HG03064 (cell line): ENCODE measurements at regions not wholly inside any gene's neighbourhood (a gene's known extent, or its start where the extent isn't known, plus 50 kb on each side); places are given as distances from the start of the nearest gene placed in this dataset.

Experiments used
- ATAC-seq: cut with Tn5 transposase; IDR thresholded peaks from one replicate; pipeline ENCODE4 v1.9.1; 2021; ENCODE audit warnings: low read depth; ENCODE audit not compliant: unreplicated experiment

DNA sequence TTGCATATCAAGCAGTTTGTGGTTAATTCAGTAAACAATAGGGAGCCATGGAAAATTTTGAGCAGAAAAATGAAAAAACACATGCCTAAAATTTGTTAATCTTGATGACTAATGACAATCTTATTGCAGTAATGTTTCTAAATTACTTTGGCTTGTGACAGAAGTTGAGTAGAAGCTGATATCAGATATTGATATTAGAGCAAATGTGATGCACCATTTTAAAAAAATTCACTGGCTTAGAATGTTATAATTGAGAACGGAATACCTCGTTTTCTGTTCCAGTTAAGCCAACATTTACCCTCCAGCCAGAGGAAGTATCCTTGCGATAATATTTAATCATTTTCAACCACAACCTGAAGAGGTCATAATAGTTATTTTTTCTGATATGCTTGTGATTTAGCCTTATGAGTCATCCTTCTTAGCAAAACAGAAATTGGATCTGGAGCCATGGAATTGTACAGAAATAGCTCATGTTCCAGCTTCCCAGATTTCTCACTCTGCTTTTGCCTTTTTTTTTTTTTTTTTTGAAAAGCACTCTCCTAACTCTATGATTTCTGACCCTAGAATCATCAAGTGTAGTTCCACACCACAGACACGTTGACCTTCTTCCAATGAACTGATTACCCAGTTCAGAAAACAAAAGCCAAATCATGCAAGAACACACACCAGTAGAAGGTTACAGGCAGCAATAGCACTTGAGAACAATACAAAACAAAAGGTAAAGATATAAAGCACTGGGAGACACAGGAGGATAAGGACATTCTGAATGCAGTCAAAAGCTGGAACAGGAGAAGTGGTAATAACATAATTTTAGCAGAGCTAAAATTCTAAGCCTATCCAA lies 96.8 kb upstream of the PHYHIPL start:
- ATAC-seq = no peak

DNA sequence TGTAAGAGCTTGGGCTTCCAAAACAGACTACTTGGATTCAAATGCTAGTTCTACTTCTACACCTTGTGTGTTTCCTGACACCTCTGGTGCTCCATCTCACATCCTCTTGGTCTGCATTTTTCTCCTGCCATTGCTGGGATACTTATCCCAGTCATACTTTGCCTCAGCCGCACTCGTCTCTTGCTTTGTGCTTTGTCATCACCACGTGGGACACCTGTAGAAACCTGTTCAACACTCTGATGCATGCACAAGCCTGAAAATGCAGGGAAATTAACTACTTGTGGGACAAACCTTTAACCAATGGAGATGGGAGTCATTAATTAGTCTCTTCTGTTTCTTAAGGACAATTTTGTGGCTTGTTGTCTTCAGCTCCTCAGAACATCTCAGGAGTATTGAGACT lies 94.2 kb upstream of the PHYHIPL start:
- ATAC-seq = no peak

DNA sequence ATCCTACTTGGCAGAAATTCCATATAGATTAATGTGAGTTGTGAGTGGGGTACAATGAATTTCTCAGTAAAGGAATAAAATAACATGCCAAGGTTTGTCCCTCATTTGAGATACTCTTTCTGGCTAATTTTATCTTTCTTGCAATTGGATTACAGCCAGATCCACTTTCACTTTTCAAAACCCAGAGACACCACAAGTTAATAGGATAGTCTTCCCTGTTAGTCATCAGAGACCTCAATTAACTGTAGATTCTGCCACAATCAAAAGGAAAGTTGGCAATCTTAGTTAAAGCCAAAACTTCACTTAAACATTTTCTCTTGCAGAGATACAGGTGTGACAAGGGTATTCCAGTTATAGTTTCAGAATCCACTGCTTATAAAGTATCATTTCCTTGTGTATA lies 91.4 kb upstream of the PHYHIPL start:
- no peak for ATAC-seq

DNA sequence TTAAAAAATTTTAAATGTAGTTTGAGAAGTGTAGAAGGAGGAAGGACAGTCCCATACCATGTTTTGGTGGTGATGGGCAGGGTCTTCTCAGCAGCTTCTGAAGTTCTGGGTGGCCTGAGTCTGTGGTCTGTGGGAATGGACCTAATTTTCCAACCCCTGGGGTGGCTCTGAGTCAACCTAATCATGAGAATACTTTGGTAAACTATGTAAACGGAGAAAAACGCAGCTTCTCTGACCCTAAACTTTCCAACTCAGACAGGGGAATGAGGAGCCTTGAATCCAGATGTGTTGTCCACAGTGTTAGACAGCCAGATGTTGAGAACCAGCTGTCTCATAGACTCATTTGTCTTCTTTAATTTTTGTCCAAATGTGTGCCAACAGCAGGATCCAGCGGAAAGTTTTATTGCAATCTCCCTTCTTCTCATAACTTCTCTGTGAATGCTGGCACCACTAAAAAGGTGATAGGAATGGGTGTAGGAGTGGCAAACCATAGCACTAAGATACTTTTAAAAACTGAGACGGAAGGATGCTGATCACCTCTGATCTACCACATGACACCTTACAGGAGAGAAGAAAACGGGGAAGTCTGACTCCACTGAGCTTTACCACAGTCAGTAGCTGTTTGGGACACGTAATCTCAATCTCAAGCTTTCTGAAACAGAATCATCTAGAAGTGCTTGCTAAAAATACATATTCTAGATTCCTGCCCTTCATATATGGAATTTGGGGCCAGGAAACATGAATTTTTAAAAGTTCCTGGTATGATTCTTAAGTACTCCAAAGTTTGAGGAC lies 90.5 kb upstream of the PHYHIPL start:
- no peak for ATAC-seq

DNA sequence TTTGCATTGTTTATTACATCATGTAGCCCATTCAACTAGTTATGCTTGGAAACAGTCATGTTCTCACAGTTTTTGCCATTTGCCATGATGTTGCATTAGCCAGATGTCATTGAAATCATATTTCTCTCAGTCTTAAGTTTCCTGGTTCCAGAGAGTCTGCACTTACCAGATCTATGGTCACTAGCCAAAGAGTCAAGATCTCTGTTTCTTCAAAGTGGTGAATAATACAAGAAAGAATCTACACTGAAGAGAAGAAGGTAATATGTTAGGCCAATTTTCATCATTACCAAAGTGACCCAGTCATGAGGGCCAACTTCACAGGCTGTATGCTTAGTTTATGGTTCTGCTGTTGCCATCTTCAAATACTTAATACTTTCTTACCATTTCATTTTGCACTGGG lies 89.0 kb upstream of the PHYHIPL start:
- ATAC-seq = no peak

DNA sequence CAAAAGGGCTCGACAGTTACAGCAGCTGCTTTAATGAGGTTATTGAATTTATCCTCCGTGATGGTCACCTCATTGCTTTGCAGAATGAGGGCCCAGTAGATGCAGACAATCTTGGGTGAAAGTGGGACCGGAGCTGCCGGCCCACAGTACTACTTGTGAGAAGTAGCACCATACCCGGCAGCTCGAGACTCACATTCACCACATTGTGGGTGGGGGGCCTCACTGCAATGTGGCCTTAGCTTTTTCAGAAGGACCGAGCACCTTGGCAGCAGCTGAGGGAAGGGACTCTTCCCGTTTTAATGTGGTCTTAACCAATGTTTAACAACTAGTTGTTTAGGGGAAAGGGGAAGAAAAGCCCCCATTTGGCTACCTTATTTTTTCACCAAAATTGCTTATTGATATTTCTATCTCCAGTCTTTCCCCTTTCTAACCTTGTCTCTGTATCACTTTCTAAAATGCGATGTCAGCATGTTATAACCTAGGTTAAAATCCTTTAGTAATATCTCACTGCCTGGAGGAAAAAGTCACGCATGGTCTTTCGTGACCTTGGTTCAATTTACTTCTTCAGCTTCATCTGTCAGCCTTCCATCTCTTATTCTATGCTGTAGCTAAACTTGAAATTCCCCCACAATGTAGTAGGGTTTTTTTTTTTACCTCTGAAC lies 87.4 kb upstream of the PHYHIPL start:
- no peak for ATAC-seq

DNA sequence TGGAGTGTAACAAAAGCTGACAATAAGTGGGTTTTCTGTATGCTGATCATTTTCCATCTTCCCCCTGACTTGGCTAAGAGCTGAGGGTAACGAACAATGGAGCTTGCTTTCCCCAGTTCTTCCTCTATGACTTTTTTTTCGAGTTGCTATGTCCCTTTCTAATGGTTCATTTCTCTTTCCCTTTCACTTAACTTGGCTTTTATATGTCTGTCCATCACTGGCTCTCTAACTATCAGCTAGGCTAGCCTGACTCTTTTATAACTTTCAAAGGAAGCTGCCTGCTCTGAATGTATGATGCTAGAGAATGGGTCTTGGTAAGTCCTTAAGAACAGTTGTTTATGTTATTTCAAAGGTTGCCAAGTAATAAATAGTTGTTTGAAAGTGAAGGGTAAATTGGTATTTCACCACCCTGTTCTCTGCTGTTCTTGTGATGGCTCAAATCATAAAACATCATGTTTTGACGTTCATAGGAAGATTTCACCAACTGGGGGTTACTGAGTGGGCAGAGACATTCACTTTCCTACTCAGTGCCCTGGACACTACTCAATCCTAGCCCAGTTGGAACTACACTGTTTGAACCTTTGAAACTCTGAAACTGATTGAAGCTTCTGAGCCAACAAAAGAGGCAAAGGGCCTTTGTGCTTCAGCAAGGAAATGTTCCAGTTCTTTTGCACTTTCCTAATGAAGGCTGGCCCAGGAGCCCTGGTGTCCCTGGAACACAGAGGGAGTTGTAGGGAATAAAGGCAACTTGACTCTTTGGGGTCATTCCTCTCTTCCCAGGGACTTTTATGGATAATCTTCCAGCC lies 85.4 kb upstream of the PHYHIPL start:
- no peak for ATAC-seq

DNA sequence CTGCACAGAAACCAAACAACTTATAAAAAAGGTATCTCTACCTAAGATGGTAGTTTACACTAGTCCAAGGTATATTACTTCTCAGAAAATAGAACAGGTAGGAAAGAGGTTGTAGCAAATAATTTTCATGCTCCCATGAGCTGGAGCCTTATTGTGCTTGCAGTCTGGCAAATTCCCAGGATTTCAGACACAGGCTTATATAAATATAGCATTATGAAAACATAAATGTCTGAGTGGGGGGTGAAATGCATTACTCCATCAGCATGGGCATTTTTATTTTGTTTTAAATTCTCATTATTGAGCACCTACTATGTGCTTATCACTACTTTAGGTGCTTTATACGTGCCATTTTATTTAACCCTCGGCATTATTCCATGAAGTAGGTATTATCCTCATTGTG lies 83.0 kb upstream of the PHYHIPL start:
- no peak for ATAC-seq

DNA sequence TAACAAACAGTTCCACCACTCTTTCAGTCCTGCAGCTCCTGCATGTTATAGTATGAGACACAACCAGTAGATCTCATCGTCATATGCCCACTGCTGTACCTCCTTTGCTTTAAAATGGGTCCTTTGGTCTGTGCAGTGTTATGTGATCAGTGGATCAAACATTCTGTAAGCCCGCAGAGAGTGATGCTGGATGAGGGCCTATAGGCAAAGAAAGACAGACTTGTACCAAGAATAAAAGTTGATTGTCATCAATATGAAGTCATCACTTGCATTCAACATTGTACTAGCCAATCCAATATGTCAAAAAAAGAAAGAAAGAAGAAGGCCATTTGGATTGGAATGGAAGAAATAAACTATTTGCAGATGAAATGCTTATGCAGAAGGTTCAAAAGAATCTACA lies 79.8 kb upstream of the PHYHIPL start:
- no peak for ATAC-seq

DNA sequence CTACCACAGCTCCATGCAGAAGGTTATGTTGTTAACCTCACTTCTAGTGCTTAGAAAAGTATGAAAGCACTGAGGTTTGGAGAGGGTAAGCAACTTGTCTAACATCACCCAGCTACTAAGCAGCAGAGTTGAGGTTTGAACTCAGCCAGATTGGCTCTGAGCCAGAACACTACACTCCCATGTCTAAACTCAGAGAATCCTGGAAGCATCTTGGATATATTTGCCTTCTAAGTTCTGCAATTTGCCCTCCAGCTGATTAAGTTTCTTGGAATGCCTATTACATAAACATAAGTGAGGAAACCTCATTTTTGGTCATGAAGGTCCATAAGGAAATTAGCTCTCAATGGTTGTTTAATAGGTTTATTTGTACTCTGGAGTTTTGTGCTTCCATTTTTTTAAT lies 78.1 kb upstream of the PHYHIPL start:
- no peak for ATAC-seq

DNA sequence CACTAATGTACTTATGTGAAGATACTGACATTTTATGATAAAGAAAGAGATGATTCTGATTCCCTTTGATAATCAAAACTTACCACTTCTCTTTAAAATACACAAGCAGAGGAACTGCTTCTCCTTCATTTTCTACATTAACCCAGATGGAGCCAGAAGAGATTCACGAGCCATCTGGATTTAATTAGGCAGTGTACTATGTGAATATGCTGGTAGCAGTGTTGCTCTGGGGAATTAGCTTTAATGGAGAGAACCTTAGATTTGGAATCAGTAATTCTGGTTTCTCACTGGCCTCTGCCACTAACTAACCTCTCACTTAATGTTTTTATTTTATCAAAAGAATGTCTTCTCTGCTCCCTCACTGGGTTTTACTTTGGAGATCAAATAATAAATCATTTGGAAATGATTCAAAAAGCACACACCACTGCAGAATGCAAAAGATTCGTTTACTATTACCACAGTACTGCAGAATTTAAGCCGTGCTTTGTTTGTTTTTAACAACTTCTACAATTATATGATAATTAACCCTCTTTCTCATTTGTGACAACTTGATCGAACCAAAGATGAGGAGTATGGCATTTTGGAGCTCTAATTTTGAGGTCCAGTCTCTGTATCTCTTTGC lies 77.5 kb upstream of the PHYHIPL start:
- no peak for ATAC-seq

DNA sequence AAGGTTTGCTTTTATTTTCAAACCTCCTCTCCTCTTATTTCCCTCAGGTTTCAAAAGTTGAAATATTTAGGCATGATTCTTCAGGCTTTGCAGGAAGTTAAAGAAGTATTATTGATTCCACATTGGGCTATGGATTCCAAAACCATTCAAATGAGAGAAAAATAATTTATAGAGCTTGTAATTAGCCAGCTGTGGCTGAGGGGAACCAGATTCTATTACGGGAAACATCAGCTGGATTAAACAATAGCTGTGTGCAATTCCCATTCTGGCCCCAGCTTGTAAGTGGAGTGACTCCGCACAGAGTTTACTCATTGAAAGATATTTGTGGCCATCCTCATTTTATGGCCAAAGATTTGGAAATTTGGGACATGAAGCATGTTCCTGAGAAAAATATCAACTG lies 77.0 kb upstream of the PHYHIPL start:
- no peak for ATAC-seq

DNA sequence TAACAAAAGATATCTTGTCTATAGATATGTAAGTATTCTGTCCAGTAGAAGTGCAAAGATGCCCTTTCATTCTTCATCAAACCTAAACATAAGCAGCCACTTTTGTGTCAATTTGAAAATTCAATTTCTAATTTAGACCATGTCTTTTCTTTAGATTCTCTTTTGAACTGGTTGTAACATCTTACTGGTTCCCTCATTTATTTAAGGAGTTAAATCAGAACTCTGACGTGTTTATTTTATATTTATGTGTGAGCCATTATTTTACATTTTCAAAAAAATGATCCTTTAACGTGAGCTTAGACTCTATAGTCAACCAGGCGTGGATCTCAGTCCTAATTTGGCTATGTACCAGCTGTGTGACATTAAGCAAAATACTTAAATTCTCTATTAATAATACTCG lies 74.0 kb upstream of the PHYHIPL start:
- no peak for ATAC-seq

DNA sequence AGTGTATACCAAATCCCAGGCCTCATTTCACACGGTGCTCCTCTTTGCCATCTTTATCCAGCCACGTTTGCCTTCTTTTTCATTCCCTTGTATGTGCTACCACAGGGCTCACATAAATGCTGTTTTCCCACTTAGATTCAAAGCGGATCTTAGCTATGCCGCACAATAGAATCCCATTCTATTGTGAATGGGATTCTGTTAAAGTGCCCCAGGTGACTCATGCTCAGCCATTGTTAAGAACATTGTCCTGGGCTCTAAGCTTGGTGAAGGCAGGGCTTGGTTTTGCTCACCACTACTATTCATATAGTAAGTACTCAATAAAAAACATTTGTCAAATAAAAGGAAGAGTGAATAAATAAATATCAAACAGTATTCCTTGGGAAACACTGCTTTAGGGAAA lies 72.3 kb upstream of the PHYHIPL start:
- no peak for ATAC-seq

DNA sequence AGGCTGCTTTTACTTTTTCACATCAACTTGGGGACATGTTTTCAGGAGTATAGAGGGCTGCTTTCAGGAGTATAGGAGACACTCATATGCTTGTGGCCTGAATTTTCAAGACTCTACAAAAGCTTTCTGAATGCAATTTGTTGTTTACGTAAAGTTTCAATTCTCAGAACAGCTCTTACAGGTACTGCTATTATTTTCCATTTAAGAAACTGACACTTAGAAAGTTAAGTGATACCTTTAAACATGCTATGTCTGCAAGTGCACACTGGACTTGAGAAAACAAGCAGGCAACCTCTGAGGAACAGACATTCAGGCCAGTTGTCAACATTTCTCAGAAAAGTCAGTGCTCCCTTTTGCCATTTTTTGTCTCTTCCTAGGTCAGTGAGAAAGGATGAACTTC lies 70.0 kb upstream of the PHYHIPL start:
- no peak for ATAC-seq

DNA sequence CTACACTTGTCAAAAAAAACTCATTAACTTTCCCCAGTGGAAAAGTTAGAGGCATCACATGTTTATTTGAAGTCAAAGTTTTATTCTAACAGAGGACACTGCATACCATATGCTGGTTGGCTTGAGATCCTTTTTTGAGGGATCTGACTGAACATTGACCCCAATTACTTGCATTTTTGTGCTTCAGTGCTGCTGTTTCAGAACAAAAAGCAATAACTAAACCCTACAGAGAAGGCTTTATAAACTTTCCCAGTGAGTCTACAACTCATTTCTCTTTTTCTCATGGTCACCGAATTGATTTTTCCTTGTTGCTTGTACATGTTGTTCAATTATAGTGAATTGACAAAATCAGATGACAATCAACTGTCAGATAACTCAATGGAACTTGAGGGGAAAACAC lies 69.3 kb upstream of the PHYHIPL start:
- no peak for ATAC-seq

DNA sequence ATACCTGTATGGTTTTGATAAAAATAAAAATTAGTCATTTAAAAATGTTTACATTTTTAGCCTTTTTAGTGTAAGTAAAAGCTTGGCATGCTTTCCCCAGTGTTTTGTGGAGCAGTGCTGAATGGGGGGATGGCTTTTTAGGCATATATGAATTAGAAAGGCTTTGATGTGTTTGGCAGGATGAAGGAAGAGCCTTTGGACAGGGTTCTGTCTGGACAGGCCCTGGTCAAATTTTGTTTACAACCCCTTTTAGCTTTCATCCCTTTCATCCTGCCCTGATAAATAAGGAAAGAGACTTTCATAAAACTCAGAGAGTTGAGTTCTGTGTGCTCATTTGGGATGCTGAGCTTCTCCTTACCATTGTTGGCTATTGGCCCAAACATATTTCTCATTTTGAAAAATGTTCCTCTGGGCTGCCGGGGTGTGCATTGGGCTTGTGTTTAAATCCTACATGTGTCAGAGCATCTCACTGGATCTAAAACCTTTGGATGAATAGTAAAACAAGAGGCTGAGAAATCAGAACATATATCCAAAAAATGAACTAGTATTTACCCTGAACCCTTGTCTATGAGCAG lies 68.1 kb upstream of the PHYHIPL start:
- ATAC-seq = no peak

DNA sequence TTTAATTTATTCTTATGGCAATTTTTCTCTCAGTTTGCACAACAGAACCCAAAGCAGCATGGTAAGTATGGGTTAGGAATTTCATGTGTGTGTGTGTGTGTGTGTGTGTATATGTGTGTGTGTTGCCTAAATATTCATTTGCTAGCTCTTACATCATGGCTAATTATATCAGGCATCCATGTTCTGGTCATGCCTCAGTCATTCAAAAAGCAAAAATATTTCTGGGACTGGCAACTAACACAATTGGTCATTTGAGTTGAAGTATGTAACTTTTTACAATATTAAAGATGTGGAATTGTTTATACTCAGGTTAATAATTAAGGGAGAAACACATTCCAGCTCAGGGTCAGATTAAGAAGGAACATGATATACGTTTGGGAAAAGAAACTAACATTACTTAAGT lies 67.6 kb upstream of the PHYHIPL start:
- ATAC-seq = no peak

DNA sequence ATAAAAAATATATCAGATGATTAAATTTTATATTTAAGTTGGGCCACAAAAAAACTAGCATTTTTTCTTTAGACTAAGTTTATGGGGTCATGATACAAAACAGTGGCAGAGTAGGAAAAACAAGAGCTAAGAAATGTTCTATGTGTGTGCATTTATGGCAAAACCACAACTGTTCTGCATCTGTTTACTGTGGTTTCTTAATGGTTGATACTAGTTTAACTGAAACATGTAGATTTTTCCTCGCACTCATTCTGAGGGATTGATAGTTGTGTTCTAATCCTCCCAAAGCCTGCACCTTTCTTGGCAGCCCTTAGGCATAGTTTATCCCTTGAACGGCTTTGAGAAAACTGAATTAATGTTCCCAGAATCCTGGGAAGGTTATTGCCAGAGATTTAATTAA lies 66.6 kb upstream of the PHYHIPL start:
- ATAC-seq = no peak

DNA sequence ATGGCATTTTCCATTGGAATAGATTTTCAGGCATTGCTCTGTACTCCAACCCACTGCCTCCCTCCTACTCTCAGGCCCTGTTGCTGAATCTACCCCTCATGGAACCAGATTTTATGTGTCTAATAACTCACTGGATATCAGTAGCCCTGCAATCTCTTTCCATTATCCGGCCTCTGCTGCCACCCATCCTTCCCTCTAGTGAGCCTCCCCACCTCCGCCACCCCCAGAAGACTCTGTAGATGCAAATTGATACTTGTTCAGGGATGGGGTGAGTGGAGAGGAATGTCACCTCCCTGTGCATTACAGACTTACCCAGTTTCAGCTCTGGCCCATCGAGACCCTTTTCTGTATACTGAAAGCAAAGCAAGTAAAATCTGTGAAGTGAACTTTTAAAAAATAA lies 52.3 kb upstream of the PHYHIPL start:
- ATAC-seq = no peak
